HG02678 (cell line): ENCODE measurements at regions not wholly inside any gene's neighbourhood (a gene's known extent, or its start where the extent isn't known, plus 50 kb on each side); places are given as distances from the start of the nearest gene placed in this dataset.

ENCODE experiments used
- ATAC-seq: cut with Tn5 transposase; IDR thresholded peaks from one replicate; pipeline ENCODE4 v1.9.1; 2021; ENCODE audit warnings: mild to moderate bottlenecking, moderate library complexity; ENCODE audit not compliant: unreplicated experiment

DNA sequence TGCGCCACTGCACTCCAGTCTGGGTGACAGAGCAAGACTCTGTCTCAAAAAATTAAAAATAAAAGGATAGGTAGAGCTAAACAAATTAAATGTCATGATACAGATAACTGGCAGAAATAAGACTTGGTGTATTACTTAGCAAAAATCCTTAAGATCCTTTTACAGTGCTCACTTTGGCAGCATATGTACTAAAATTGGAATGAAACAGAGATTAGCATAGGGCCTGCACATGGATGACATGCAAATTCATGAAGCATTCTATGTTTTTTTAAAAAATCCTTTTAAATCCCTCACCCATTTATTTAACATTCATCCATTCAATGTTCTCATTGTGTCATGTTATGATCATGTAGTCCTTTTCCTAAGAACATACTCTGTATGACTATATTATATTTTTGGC lies 528.8 kb downstream of the CD83 start:
- no peak for ATAC-seq

DNA sequence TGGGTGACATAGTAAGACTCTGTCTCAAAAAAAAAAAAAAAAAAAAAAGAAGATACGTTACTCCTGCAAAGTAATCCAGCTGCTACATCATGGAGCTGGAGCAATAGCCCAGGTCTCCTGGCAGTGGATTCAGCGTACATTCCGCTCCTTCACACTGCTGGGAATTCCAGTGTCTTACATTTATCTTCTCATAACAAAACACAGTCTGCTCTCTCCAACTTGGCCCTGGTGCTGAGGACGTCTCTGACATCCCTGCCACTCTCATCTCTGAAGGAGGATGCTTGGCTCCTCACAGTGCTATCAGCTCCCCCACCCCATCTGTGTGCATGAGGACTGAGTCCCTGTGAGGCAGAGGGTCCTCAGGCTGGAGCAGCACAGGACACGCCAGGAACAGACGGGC lies 529.8 kb downstream of the CD83 start:
- no peak for ATAC-seq

GRCh38 chr6:14652536-14652935 lies 535.0 kb downstream of the CD83 start:
- ATAC-seq, result no peak

- peak; percentile 12 for ATAC-seq
Observed at GRCh38 chr6:14655201-14656061, 537.9 kb downstream of the CD83 start.

DNA sequence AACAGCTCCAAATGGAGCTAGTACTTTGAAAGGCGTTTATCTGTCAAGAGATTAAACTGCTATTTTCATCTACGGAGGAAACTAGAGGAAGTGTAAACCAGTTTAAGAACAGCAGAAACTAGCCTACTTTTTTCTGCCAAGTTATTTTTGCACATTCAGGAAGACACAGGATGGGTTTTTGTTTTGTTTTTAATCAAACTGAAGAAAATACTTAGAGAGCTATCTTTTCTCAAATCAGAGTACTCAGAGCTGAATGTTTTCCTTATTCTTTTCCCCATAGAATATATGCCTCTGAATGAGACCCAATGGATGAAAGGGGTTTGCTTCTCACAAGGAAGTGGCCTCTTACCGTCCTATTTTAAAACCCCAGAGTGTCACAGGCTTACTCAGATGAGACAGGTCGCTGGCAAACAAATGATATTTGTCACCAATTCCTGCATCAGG lies 538.5 kb downstream of the CD83 start:
- peak; percentile 41 for ATAC-seq

- ATAC-seq, result no peak
Observed at GRCh38 chr6:14656649-14657048, 539.1 kb downstream of the CD83 start.

- ATAC-seq, result no peak
Observed at GRCh38 chr6:14658030-14658429, 540.5 kb downstream of the CD83 start.

GRCh38 chr6:14658886-14659561 lies 541.5 kb downstream of the CD83 start:
- ATAC-seq, result no peak

DNA sequence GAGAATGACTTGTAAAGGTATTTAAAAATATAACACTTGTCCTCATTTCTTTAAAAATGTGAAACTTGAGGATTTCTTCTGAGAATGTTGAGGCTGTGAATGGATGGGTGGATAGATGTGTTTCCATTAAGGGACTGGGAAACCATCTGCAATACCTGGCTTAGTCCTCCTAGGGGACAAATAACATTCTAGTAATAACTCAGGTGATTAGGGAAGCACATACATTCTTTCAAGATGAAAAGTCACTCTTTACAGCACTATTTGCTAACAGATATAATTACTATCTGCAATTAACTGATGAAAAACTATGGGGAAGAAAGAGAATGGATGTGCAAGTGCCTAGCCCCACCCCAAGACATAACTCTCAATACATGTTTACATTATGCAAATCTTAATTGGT lies 542.3 kb downstream of the CD83 start:
- no peak for ATAC-seq

GRCh38 chr6:14660806-14661579 lies 543.4 kb downstream of the CD83 start:
- peak; percentile 36 for ATAC-seq

DNA sequence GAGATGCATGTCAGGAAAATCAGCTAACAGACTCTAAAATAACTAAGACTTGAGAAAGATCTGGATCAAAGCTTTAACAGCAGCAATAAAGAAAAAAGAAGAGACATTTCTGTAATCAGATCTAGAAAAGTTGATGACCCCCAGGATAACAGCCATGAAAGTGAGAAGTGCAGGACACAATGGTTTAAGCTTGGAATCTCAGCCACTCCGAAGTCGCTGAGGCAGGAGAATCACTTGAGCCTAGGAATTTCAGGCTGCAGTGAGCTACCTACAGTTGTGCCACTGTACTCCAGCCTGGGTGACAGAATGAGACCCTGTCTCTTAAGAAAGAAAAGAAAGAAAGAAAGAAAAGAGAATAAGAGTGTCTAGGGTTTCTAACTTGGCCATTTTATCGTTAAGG lies 544.1 kb downstream of the CD83 start:
- ATAC-seq, result no peak

DNA sequence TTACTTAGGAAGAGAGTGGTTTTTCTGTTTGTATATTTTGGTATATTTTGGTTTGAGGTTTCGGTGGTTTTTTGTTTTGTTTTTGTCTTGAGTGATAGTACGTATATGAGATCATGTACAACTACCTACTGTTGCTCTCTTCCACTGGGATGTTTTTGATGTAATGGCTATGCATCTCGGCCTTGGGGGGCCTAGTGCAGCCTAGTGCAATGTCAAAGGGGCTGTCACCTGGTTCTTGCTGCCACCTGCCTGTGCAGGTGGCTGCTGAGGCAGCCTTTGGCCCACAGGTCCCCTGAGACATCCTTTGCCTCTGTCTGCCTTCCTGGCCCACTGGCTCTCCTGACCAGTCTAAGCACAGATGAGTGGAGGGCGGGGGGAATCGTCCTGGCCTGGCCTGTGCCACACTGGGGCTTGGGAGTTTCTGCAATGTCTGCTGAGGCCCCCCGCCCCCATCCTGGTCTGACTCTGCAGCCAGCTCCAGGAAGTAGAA lies 546.6 kb downstream of the CD83 start:
- ATAC-seq, result peak; percentile 64

- no peak for ATAC-seq
Observed at GRCh38 chr6:14664621-14665315, 547.2 kb downstream of the CD83 start.

DNA sequence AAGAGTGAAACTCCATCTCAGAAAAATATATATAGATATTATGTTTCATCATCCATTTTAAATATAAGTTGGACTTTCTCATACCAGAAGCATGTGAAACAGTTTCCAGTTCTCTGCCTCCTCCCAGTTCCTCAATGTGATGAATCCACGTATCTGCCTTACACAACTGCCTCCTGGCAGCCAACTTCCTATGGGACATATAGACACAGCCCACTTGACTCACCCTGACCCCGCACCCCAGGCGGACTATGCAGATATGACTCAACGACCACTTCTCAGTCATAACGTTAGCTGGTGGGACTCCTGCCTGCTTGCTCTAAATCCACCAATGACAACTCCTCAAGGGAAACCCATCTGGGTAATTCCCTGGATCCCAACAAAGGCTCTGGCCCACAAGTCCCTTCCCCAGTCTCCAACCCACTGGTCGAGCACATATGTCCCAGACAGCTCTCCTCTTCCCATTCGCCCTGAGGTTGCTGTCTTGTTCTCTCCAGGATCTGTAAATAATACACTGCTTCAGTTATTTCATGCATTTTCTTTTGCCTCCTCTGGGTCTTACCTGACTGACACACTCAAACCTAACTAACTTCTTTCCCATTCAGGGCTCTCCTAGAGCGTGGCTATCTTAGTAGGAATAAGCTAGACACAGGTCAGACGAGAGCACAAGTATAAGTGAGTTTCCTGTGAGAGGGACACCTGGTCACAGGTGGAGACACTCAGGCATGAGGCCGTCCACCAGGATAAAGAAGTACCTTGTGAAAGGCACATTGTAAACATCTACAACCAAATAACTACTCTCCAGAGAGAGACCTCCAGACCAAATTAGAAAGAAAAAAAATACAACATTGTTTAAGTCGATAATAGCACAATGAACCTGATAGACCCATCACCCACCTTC lies 548.5 kb downstream of the CD83 start:
- ATAC-seq, result no peak

- ATAC-seq, result no peak
Observed at GRCh38 chr6:14670806-14671205, 553.2 kb downstream of the CD83 start.

DNA sequence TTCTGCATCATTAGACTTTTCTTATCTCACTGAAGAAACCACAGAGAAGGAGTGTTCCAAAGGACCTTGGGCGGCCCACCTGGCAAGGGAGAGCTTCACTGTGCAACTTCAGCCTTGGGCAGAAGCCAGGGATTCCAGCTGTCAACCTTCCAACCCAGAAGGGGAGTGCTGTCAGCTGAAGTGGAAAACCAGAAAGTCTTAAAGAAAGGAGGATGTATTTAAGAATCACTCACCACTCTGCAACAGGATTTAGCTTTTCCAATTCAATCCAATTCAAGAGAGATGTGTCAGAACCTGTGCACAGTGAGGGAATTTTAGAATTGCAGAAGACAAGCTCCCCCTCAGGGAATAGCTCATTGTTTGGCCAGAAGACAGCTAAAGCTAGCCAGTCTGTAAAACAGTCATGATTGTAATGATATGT lies 553.7 kb downstream of the CD83 start:
- no peak for ATAC-seq

DNA sequence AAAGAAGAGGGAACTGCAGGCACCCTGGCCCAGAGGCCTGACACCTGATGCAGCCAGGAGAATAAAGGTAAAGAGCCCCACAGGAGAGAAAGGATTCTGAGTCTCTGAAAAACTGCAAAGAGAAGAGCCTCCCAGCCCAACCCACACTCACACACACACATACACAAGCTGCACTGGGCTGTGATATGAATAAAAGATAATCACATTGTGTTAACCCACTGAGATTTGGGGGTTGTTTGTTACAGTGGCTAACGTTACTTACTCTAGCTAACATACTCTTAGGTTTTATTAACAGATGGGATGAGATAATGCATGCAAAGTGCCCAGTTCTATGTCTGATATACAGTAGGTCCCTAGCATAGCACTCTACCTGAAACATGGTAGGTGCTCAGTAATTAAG lies 554.4 kb downstream of the CD83 start:
- no peak for ATAC-seq

- ATAC-seq, result no peak
Observed at GRCh38 chr6:14673201-14673600, 555.6 kb downstream of the CD83 start.

DNA sequence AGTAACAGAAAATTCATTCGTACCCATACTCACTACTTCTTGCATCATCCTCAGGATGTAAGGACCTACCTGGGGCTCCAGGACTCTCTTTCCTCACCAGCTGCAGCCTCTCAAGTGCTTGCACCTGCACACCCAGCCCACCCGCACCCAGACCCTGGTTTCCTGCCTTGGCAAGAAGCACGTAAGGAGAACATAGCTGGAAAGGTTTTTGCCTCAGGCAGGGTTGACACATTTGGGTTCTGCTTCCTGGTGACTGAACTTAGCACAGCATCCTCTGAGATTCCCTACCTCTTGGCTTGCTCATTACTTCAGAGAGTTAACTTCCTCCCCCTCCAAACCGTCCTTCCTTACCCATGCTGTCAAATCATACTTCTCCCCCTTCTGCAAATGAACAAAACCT lies 556.9 kb downstream of the CD83 start:
- no peak for ATAC-seq
